ENCODE measurements at regions not wholly inside any gene's neighbourhood (a gene's known extent, or its start where the extent isn't known, plus 50 kb on each side); places are given as distances from the start of the nearest gene placed in this dataset.

- no peak overlapping the region for H3K4me3 ChIP-seq
- H4K20me1 ChIP-seq (ENCODE audit: insufficient read depth, poor library complexity, severe bottlenecking) = no peaks in the 10 kb centered on the region
- no peaks in the 10 kb centered on the region for H3K79me2 ChIP-seq
- no peaks in the 10 kb centered on the region for H3K36me3 ChIP-seq (replicated peaks; ENCODE audit: insufficient read depth, low read depth)
- H3K9me3 ChIP-seq (ENCODE audit: low read depth) = no peaks in the 10 kb centered on the region
- DNase-seq (ENCODE audit: low spot score) = no peak
- H3K4me2 ChIP-seq = no peak overlapping the region
- H3K4me1 ChIP-seq (ENCODE audit: insufficient read depth) = no peaks in the 10 kb centered on the region
- no peaks in the 10 kb centered on the region for H3K27me3 ChIP-seq
- no peak overlapping the region for H2AFZ ChIP-seq
- no peaks in the 10 kb centered on the region for H3K9me2 ChIP-seq (replicated peaks; ENCODE audit: insufficient read depth)
- TF ChIP-seq EZH2phosphoT487 (IDR thresholded peaks at IDR 0.05; ENCODE audit: low read depth, severe bottlenecking, unreplicated experiment) (no peak), EZH2 (IDR thresholded peaks at IDR 0.05; ENCODE audit: borderline replicate concordance) (no peak)
- TF ChIP-seq, protein P1, sequence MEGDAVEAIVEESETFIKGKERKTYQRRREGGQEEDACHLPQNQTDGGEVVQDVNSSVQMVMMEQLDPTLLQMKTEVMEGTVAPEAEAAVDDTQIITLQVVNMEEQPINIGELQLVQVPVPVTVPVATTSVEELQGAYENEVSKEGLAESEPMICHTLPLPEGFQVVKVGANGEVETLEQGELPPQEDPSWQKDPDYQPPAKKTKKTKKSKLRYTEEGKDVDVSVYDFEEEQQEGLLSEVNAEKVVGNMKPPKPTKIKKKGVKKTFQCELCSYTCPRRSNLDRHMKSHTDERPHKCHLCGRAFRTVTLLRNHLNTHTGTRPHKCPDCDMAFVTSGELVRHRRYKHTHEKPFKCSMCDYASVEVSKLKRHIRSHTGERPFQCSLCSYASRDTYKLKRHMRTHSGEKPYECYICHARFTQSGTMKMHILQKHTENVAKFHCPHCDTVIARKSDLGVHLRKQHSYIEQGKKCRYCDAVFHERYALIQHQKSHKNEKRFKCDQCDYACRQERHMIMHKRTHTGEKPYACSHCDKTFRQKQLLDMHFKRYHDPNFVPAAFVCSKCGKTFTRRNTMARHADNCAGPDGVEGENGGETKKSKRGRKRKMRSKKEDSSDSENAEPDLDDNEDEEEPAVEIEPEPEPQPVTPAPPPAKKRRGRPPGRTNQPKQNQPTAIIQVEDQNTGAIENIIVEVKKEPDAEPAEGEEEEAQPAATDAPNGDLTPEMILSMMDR (IDR thresholded peaks at IDR 0.05; ENCODE audit: poor library complexity) = no peak
- WGBS (ENCODE audit: low lambda C conversion rate, missing lambda C conversion rate) = 95% methylated on average over 7 of the region's 7 CpGs
- H3K27ac ChIP-seq = no peak overlapping the region
Measured at GRCh38 chr2:100654611-100655010, 91.8 kb downstream of the PDCL3 start.

GRCh38 chr2:100655446-100655845 is 92.7 kb downstream of the PDCL3 start:
- H3K4me1 ChIP-seq (ENCODE audit: insufficient read depth) = no peaks in the 10 kb centered on the region
- no peak overlapping the region for H3K4me3 ChIP-seq
- no peaks in the 10 kb centered on the region for H3K9me3 ChIP-seq (ENCODE audit: low read depth)
- H3K4me2 ChIP-seq = no peak overlapping the region
- no peaks in the 10 kb centered on the region for H4K20me1 ChIP-seq (ENCODE audit: insufficient read depth, poor library complexity, severe bottlenecking)
- no peaks in the 10 kb centered on the region for H3K79me2 ChIP-seq
- no peak overlapping the region for H3K27ac ChIP-seq
- DNase-seq (ENCODE audit: low spot score) = no peak
- no peaks in the 10 kb centered on the region for H3K36me3 ChIP-seq (replicated peaks; ENCODE audit: insufficient read depth, low read depth)
- no peaks in the 10 kb centered on the region for H3K9me2 ChIP-seq (replicated peaks; ENCODE audit: insufficient read depth)
- no peaks in the 10 kb centered on the region for H3K27me3 ChIP-seq
- TF ChIP-seq, protein P1 (IDR thresholded peaks at IDR 0.05; ENCODE audit: poor library complexity) = no peak
- TF ChIP-seq EZH2phosphoT487 (IDR thresholded peaks at IDR 0.05; ENCODE audit: low read depth, severe bottlenecking, unreplicated experiment) (no peak), EZH2 (IDR thresholded peaks at IDR 0.05; ENCODE audit: borderline replicate concordance) (no peak)
- WGBS (ENCODE audit: low lambda C conversion rate, missing lambda C conversion rate) = 99% methylated on average over 5 of the region's 5 CpGs
- no peak overlapping the region for H2AFZ ChIP-seq

GRCh38 chr2:100655936-100656534 is 93.2 kb downstream of the PDCL3 start:
- H3K9me3 ChIP-seq (ENCODE audit: low read depth) = no peaks in the 10 kb centered on the region
- DNase-seq (ENCODE audit: low spot score) = no peak
- no peak overlapping the region for H2AFZ ChIP-seq
- WGBS (ENCODE audit: low lambda C conversion rate, missing lambda C conversion rate) = 83% methylated on average over 5 of the region's 5 CpGs
- H4K20me1 ChIP-seq (ENCODE audit: insufficient read depth, poor library complexity, severe bottlenecking) = no peaks in the 10 kb centered on the region
- no peaks in the 10 kb centered on the region for H3K9me2 ChIP-seq (replicated peaks; ENCODE audit: insufficient read depth)
- H3K4me3 ChIP-seq = no peak overlapping the region
- TF ChIP-seq EZH2phosphoT487 (IDR thresholded peaks at IDR 0.05; ENCODE audit: low read depth, severe bottlenecking, unreplicated experiment) (no peak), EZH2 (IDR thresholded peaks at IDR 0.05; ENCODE audit: borderline replicate concordance) (no peak)
- TF ChIP-seq, protein P1 (IDR thresholded peaks at IDR 0.05; ENCODE audit: poor library complexity) = no peak
- no peaks in the 10 kb centered on the region for H3K36me3 ChIP-seq (replicated peaks; ENCODE audit: insufficient read depth, low read depth)
- H3K27ac ChIP-seq = no peak overlapping the region
- H3K4me2 ChIP-seq = no peak overlapping the region
- no peaks in the 10 kb centered on the region for H3K79me2 ChIP-seq
- H3K4me1 ChIP-seq (ENCODE audit: insufficient read depth) = no peaks in the 10 kb centered on the region
- no peaks in the 10 kb centered on the region for H3K27me3 ChIP-seq
